Psoas muscle (tissue), 7 donors: ENCODE measurements at regions not wholly inside any gene's neighbourhood (a gene's known extent, or its start where the extent isn't known, plus 50 kb on each side); places are given as distances from the start of the nearest gene placed in this dataset.

Experiments used
- ATAC-seq, 4 donors: fragments of 200-7000 bp; cut with Tn5 transposase; one replicate each; pipeline ENCODE4 v1.9.1; 2020; ENCODE audit warnings: moderate library complexity in 3 of 4, mild to moderate bottlenecking in 2 of 4
- DNase-seq, 2 donors: peaks; one replicate each; pipeline ENCODE4 v3.0.0-alpha.2; 2020
- H3K27ac ChIP-seq: fragments of 200-600 bp; one replicate; pipeline ENCODE4 v1.8.0; 2022
- H3K27me3 ChIP-seq, 3 donors: fragments of 200-600 bp in 1 of 3; one replicate each; pipeline versions ENCODE4 v1.6.1 to v1.8.0; 2013 to 2022; ENCODE audit warnings: low read length in 2 of 3, mild to moderate bottlenecking in 2 of 3, moderate library complexity in 1 of 3; ENCODE audit not compliant: insufficient read depth in 3 of 3
- H3K36me3 ChIP-seq, 2 donors: fragments of 200-600 bp in 1 of 2; one replicate each; pipeline versions ENCODE4 v1.6.1 to v1.8.0; 2013 to 2022; ENCODE audit warnings: low read depth in 1 of 2, mild to moderate bottlenecking in 1 of 2, moderate library complexity in 1 of 2; ENCODE audit not compliant: insufficient read depth in 1 of 2
- H3K4me1 ChIP-seq: fragments of 200-600 bp; one replicate; pipeline ENCODE4 v1.8.0; 2022
- H3K4me3 ChIP-seq: fragments of 200-600 bp; one replicate; pipeline ENCODE4 v1.8.0; 2022; ENCODE audit warnings: mild to moderate bottlenecking
- H3K9me3 ChIP-seq: fragments of 200-600 bp; one replicate; pipeline ENCODE4 v1.8.0; 2022
- CTCF ChIP-seq: fragments of 200-600 bp; IDR thresholded peaks from one replicate; pipeline ENCODE4 v1.8.0; 2022; ENCODE audit warnings: antibody characterized with exemption
- WGBS, 3 donors: extraction: QIAGEN DNeasy Blood & Tissue Kit; methylation state at CpG; one replicate each; pipeline versions ENCODE4 v1.1.6 to v1.1.7; 2013; 5-methylcytosine and 5-hydroxymethylcytosine counted together
- intact Hi-C, 2 donors: fragments of 100-400 bp; cut with DNase I; formaldehyde crosslinking; loops; one replicate each; pipeline versions ENCODE4 v1.11.0 to v1.14.2; 2022
- donor health status: healthy with polysubstance abuse.
- donor health status: DM: no; HTN: no; CAD: no; lungs with moderate emphysema.
- donor health status: Bipolar disorder and iron deficiency.
- donor health status: healthy.
- donor health status: DM: yes; HTN: yes; CAD: no.
- donor health status: DM: no; HTN: no; CAD: no.
- donor health status: DM: yes; HTN: yes; CAD: no.

- Histone ChIP-seq H3K27ac (no peak overlapping the region), H3K27me3 (no peaks in the 10 kb centered on the region), H3K36me3 (no peaks in the 10 kb centered on the region), H3K4me1 (no peaks in the 10 kb centered on the region), H3K9me3 (no peaks in the 10 kb centered on the region), H3K4me3 (no peak overlapping the region)
- DNase-seq (no peak), ATAC-seq (no peak)
- intact Hi-C loops, result no loop called here
- 65 to 78% (median 67%) methylated on average over 7 of the region's 7 CpGs for WGBS, 3 donors
- no peak for TF ChIP-seq CTCF
Observed at GRCh38 chr11:80414181-80415165, 973.6 kb upstream of the TENM4 start.

DNA sequence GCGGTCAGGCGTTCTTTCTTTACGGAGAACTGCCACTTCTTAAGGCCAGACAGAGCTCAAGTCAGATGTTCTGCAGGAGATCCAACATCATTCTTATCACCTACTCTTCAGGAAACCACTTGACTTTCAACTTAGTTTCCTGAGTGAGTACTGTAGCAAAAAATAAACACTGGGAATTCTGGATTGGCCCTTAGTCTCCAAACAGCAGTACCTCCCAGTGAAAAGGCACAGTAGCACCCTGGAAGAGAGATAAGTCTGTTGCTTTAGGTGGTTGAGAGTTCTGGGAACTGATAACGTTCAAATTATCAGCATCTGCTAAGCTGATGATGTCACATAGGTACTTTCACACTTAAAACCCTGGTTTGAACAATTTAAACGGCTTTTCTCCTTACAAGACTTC is 971.8 kb upstream of the TENM4 start:
- Histone ChIP-seq H3K4me1 (no peaks in the 10 kb centered on the region), H3K27ac (no peak overlapping the region), H3K9me3 (no peaks in the 10 kb centered on the region), H3K4me3 (no peak overlapping the region), H3K36me3 (no peaks in the 10 kb centered on the region), H3K27me3 (no peaks in the 10 kb centered on the region)
- 74 to 79% (median 77%) methylated on average over 5 of the region's 5 CpGs for WGBS, 3 donors
- no peak for TF ChIP-seq CTCF
- no peak for DNase-seq
- intact Hi-C loops, result no loop called here
- ATAC-seq, result no peak

DNA sequence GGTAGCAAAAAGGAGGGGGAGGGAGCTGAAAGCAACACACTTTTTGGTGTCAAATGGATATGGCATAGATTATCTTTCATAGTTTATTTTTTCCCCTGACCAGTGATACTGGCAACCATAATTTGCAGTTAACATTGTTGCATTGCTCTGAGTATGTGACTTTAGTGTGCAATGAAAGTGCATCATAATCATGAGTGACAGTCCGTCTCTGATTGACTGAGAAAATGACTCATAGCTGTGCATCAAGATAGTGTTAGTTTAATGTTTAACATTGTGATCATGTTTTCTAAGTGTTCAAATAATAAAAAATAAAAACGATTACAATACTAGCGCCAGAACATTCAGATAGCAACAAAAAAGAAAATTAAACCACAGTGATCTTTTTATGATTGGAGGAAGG is 952.4 kb upstream of the TENM4 start:
- DNase-seq (no peak), ATAC-seq (no peak)
- no peaks in the 10 kb centered on the region for H3K36me3 ChIP-seq
- H3K4me1 ChIP-seq, result no peaks in the 10 kb centered on the region
- no peak overlapping the region for H3K4me3 ChIP-seq
- TF ChIP-seq CTCF, result no peak
- 71 to 85% (median 83%) methylated on average over 3 of the region's 3 CpGs for WGBS, 3 donors
- H3K27ac ChIP-seq, result no peak overlapping the region
- H3K9me3 ChIP-seq, result no peaks in the 10 kb centered on the region
- intact Hi-C loops, result no loop called here
- no peaks in the 10 kb centered on the region for H3K27me3 ChIP-seq

DNA sequence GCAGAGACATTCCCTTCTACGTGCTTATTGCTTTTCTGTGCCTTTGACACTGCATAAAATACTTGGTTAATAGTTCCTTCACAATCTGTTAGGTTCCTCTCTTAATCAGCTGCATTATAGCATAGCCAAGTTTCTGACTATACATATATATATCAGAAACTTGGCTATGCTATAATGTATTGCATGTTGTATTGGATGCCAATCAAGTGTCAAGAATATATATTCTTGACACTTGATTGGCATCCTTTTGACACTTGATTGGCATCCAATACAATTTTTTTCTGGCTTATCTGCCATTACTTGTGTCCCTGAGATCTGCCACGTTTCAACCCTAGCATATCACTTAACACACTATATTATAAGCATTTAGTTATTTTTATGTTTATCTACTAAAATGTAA is 949.7 kb upstream of the TENM4 start:
- Histone ChIP-seq H3K36me3 (no peaks in the 10 kb centered on the region), H3K4me3 (no peak overlapping the region), H3K27me3 (no peaks in the 10 kb centered on the region), H3K27ac (no peak overlapping the region), H3K4me1 (no peaks in the 10 kb centered on the region), H3K9me3 (no peaks in the 10 kb centered on the region)
- DNase-seq (no peak), ATAC-seq (no peak)
- no peak for TF ChIP-seq CTCF
- 58 to 68% (median 61%) methylated on average over 2 of the region's 2 CpGs for WGBS, 3 donors
- intact Hi-C loops, result no loop called here
